ENCODE measurements at regions not wholly inside any gene's neighbourhood (a gene's known extent, or its start where the extent isn't known, plus 50 kb on each side); places are given as distances from the start of the nearest gene placed in this dataset.

GRCh38 chr5:135238622-135239452, 160.2 kb downstream of the MACROH2A1 start:
- Histone ChIP-seq H3K36me3 (ENCODE audit: control insufficient read depth in 1 of 2, insufficient read depth in 2 of 2, low read length in 2 of 2) (no peaks in the 10 kb centered on the region), H3K14ac (ENCODE audit: low read length) (no peak overlapping the region), H3K79me2 (ENCODE audit: control insufficient read depth, insufficient read depth, low read length, poor library complexity) (no peaks in the 10 kb centered on the region), H3K27ac (ENCODE audit: low read depth, low read length) (no peak overlapping the region), H2BK120ac (ENCODE audit: insufficient read depth, low read length, poor library complexity) (no peak overlapping the region), H2AK5ac (ENCODE audit: low read length) (no peak overlapping the region), H4K8ac (ENCODE audit: low read depth, low read length) (no peak overlapping the region), H4K91ac (ENCODE audit: low read depth, low read length) (no peak overlapping the region), H3K4me2 (ENCODE audit: low read length) (no peak overlapping the region), H2BK12ac (ENCODE audit: low read length) (no peak overlapping the region), H3K79me1 (ENCODE audit: low read length) (no peaks in the 10 kb centered on the region), H3K9me3 (ENCODE audit: insufficient read depth, low read depth, low read length) (peaks cover 2% of the 10 kb centered on the region), H2AFZ (ENCODE audit: insufficient read depth, low read length, poor library complexity) (no peak overlapping the region), H3K18ac (ENCODE audit: low read length) (no peak overlapping the region), H2BK5ac (ENCODE audit: low read depth, low read length, poor library complexity) (no peak overlapping the region), H3K4me3 (ENCODE audit: low read depth, low read length) (no peak overlapping the region), H3K9ac (ENCODE audit: low read length) (no peak overlapping the region), H3K23ac (ENCODE audit: low read length) (no peak overlapping the region), H4K12ac (ENCODE audit: low read depth, low read length) (no peak overlapping the region), H3K4me1 (ENCODE audit: control insufficient read depth in 1 of 2, insufficient read depth in 2 of 2, low read length in 2 of 2) (no peaks in the 10 kb centered on the region), H3K4ac (ENCODE audit: low read depth, low read length) (no peak overlapping the region), H3K27me3 (ENCODE audit: insufficient read depth, low read length) (no peaks in the 10 kb centered on the region)
- DNase-seq = no peak
- no CpG with 5 or more reads among the region's 11 CpGs for WGBS (ENCODE audit: extremely low coverage, insufficient coverage, insufficient read length)

- H2BK12ac ChIP-seq (ENCODE audit: low read length) = no peak overlapping the region
- no peak overlapping the region for H3K4me3 ChIP-seq (ENCODE audit: low read depth, low read length)
- no peaks in the 10 kb centered on the region for H3K36me3 ChIP-seq (ENCODE audit: control insufficient read depth in 1 of 2, insufficient read depth in 2 of 2, low read length in 2 of 2)
- no peak overlapping the region for H3K18ac ChIP-seq (ENCODE audit: low read length)
- no peaks in the 10 kb centered on the region for H3K4me1 ChIP-seq (ENCODE audit: control insufficient read depth in 1 of 2, insufficient read depth in 2 of 2, low read length in 2 of 2)
- no peak overlapping the region for H3K4me2 ChIP-seq (ENCODE audit: low read length)
- H3K27ac ChIP-seq (ENCODE audit: low read depth, low read length) = no peak overlapping the region
- no peak overlapping the region for H3K9ac ChIP-seq (ENCODE audit: low read length)
- H3K9me3 ChIP-seq (ENCODE audit: insufficient read depth, low read depth, low read length) = peaks cover 2% of the 10 kb centered on the region
- no peak for DNase-seq
- no peaks in the 10 kb centered on the region for H3K27me3 ChIP-seq (ENCODE audit: insufficient read depth, low read length)
- H4K8ac ChIP-seq (ENCODE audit: low read depth, low read length) = no peak overlapping the region
- no peak overlapping the region for H2AK5ac ChIP-seq (ENCODE audit: low read length)
- H2AFZ ChIP-seq (ENCODE audit: insufficient read depth, low read length, poor library complexity) = no peak overlapping the region
- no peak overlapping the region for H3K23ac ChIP-seq (ENCODE audit: low read length)
- no peaks in the 10 kb centered on the region for H3K79me1 ChIP-seq (ENCODE audit: low read length)
- H3K4ac ChIP-seq (ENCODE audit: low read depth, low read length) = no peak overlapping the region
- H2BK120ac ChIP-seq (ENCODE audit: insufficient read depth, low read length, poor library complexity) = no peak overlapping the region
- no peak overlapping the region for H3K14ac ChIP-seq (ENCODE audit: low read length)
- no peak overlapping the region for H2BK5ac ChIP-seq (ENCODE audit: low read depth, low read length, poor library complexity)
- H3K79me2 ChIP-seq (ENCODE audit: control insufficient read depth, insufficient read depth, low read length, poor library complexity) = no peaks in the 10 kb centered on the region
- H4K91ac ChIP-seq (ENCODE audit: low read depth, low read length) = no peak overlapping the region
- no peak overlapping the region for H4K12ac ChIP-seq (ENCODE audit: low read depth, low read length)
- WGBS (ENCODE audit: extremely low coverage, insufficient coverage, insufficient read length) = no CpG with 5 or more reads among the region's 9 CpGs
Observed at GRCh38 chr5:135237748-135238103, 161.3 kb downstream of the MACROH2A1 start.

- Histone ChIP-seq H2AFZ (ENCODE audit: insufficient read depth, low read length, poor library complexity) (no peak overlapping the region), H3K79me1 (ENCODE audit: low read length) (no peaks in the 10 kb centered on the region), H3K27ac (ENCODE audit: low read depth, low read length) (no peak overlapping the region), H3K27me3 (ENCODE audit: insufficient read depth, low read length) (no peaks in the 10 kb centered on the region), H3K4me1 (ENCODE audit: control insufficient read depth in 1 of 2, insufficient read depth in 2 of 2, low read length in 2 of 2) (no peaks in the 10 kb centered on the region), H3K4ac (ENCODE audit: low read depth, low read length) (no peak overlapping the region), H4K8ac (ENCODE audit: low read depth, low read length) (no peak overlapping the region), H2BK5ac (ENCODE audit: low read depth, low read length, poor library complexity) (no peak overlapping the region), H4K91ac (ENCODE audit: low read depth, low read length) (no peak overlapping the region), H2BK12ac (ENCODE audit: low read length) (no peak overlapping the region), H3K9ac (ENCODE audit: low read length) (no peak overlapping the region), H3K14ac (ENCODE audit: low read length) (no peak overlapping the region), H2AK5ac (ENCODE audit: low read length) (no peak overlapping the region), H2BK120ac (ENCODE audit: insufficient read depth, low read length, poor library complexity) (no peak overlapping the region), H3K9me3 (ENCODE audit: insufficient read depth, low read depth, low read length) (peaks cover 2% of the 10 kb centered on the region), H3K18ac (ENCODE audit: low read length) (no peak overlapping the region), H4K12ac (ENCODE audit: low read depth, low read length) (no peak overlapping the region), H3K4me2 (ENCODE audit: low read length) (no peak overlapping the region), H3K36me3 (ENCODE audit: control insufficient read depth in 1 of 2, insufficient read depth in 2 of 2, low read length in 2 of 2) (no peaks in the 10 kb centered on the region), H3K4me3 (ENCODE audit: low read depth, low read length) (no peak overlapping the region), H3K79me2 (ENCODE audit: control insufficient read depth, insufficient read depth, low read length, poor library complexity) (no peaks in the 10 kb centered on the region), H3K23ac (ENCODE audit: low read length) (no peak overlapping the region)
- no CpG with 5 or more reads among the region's 9 CpGs for WGBS (ENCODE audit: extremely low coverage, insufficient coverage, insufficient read length)
- no peak for DNase-seq
Observed at GRCh38 chr5:135236908-135237747, 161.9 kb downstream of the MACROH2A1 start.

GRCh38 chr5:135236228-135236907, 162.7 kb downstream of the MACROH2A1 start:
- no peaks in the 10 kb centered on the region for H3K4me1 ChIP-seq (ENCODE audit: control insufficient read depth in 1 of 2, insufficient read depth in 2 of 2, low read length in 2 of 2)
- WGBS (ENCODE audit: extremely low coverage, insufficient coverage, insufficient read length) = no CpG with 5 or more reads among the region's 11 CpGs
- H3K23ac ChIP-seq (ENCODE audit: low read length) = no peak overlapping the region
- H4K91ac ChIP-seq (ENCODE audit: low read depth, low read length) = no peak overlapping the region
- H3K79me1 ChIP-seq (ENCODE audit: low read length) = no peaks in the 10 kb centered on the region
- no peak for DNase-seq
- no peak overlapping the region for H3K4me2 ChIP-seq (ENCODE audit: low read length)
- no peak overlapping the region for H3K4ac ChIP-seq (ENCODE audit: low read depth, low read length)
- H3K79me2 ChIP-seq (ENCODE audit: control insufficient read depth, insufficient read depth, low read length, poor library complexity) = no peaks in the 10 kb centered on the region
- peaks cover 2% of the 10 kb centered on the region for H3K9me3 ChIP-seq (ENCODE audit: insufficient read depth, low read depth, low read length)
- H3K18ac ChIP-seq (ENCODE audit: low read length) = no peak overlapping the region
- no peak overlapping the region for H4K12ac ChIP-seq (ENCODE audit: low read depth, low read length)
- H2BK12ac ChIP-seq (ENCODE audit: low read length) = no peak overlapping the region
- H3K4me3 ChIP-seq (ENCODE audit: low read depth, low read length) = no peak overlapping the region
- H2AK5ac ChIP-seq (ENCODE audit: low read length) = no peak overlapping the region
- H3K36me3 ChIP-seq (ENCODE audit: control insufficient read depth in 1 of 2, insufficient read depth in 2 of 2, low read length in 2 of 2) = no peaks in the 10 kb centered on the region
- H2BK120ac ChIP-seq (ENCODE audit: insufficient read depth, low read length, poor library complexity) = no peak overlapping the region
- H3K14ac ChIP-seq (ENCODE audit: low read length) = no peak overlapping the region
- no peak overlapping the region for H4K8ac ChIP-seq (ENCODE audit: low read depth, low read length)
- H2BK5ac ChIP-seq (ENCODE audit: low read depth, low read length, poor library complexity) = no peak overlapping the region
- no peaks in the 10 kb centered on the region for H3K27me3 ChIP-seq (ENCODE audit: insufficient read depth, low read length)
- no peak overlapping the region for H2AFZ ChIP-seq (ENCODE audit: insufficient read depth, low read length, poor library complexity)
- no peak overlapping the region for H3K9ac ChIP-seq (ENCODE audit: low read length)
- no peak overlapping the region for H3K27ac ChIP-seq (ENCODE audit: low read depth, low read length)
